Suprapubic skin (tissue), 4 donors: ENCODE measurements at regions not wholly inside any gene's neighbourhood (a gene's known extent, or its start where the extent isn't known, plus 50 kb on each side); places are given as distances from the start of the nearest gene placed in this dataset.

Source experiments
- DNase-seq, 2 donors: peaks; one replicate each; pipeline ENCODE4 v3.0.0-alpha.2; 2019; ENCODE audit warnings: low spot score in 2 of 2
- H3K27ac ChIP-seq: fragments of 200-600 bp; sonication (generic); one replicate; pipeline ENCODE4 v1.5.1; 2019
- H3K27me3 ChIP-seq: fragments of 200-600 bp; sonication (generic); one replicate; pipeline ENCODE4 v1.5.1; 2019
- H3K36me3 ChIP-seq: fragments of 200-600 bp; sonication (generic); one replicate; pipeline ENCODE4 v1.5.1; 2019
- H3K4me1 ChIP-seq: fragments of 200-600 bp; sonication (generic); one replicate; pipeline ENCODE4 v1.5.1; 2019
- H3K4me3 ChIP-seq: fragments of 200-600 bp; sonication (generic); one replicate; pipeline ENCODE4 v1.5.1; 2019; ENCODE audit warnings: mild to moderate bottlenecking
- H3K9me3 ChIP-seq: fragments of 200-600 bp; sonication (generic); one replicate; pipeline ENCODE4 v1.5.1; 2019
- CTCF ChIP-seq, 2 donors: fragments of 200-600 bp in 1 of 2; fragments of 450-650 bp in 1 of 2; sonication (generic) in 1 of 2; IDR thresholded peaks; one replicate each; pipeline ENCODE4 v1.5.1; 2016 to 2019; ENCODE audit warnings: antibody characterized with exemption in 2 of 2, mild to moderate bottlenecking in 1 of 2, moderate library complexity in 1 of 2
- EP300 ChIP-seq: sonication (generic); formaldehyde crosslinking; IDR thresholded peaks from one replicate; pipeline ENCODE4 v1.6.1; 2017; ENCODE audit warnings: antibody characterized with exemption
- POLR2A ChIP-seq, 2 donors: fragments of 450-650 bp; IDR thresholded peaks; one replicate each; pipeline ENCODE4 v1.6.1; 2017; ENCODE audit warnings: antibody characterized with exemption in 2 of 2, mild to moderate bottlenecking in 2 of 2, moderate library complexity in 2 of 2
- POLR2AphosphoS5 ChIP-seq, 3 donors: sonication (generic); formaldehyde crosslinking; IDR thresholded peaks; one replicate each; pipeline ENCODE4 v1.6.1; 2017; ENCODE audit warnings: antibody characterized with exemption in 3 of 3
- WGBS: methylation state at CpG from one replicate; pipeline ENCODE4 v1.1.5; 2018; 5-methylcytosine and 5-hydroxymethylcytosine counted together

GRCh38 chr10:53109320-53109719, 336.7 kb upstream of the MBL2 start:
- no peak for DNase-seq
- 32% methylated on average over 2 of the region's 2 CpGs for WGBS
- Histone ChIP-seq H3K27me3 (no peaks in the 10 kb centered on the region), H3K27ac (no peak overlapping the region), H3K36me3 (no peaks in the 10 kb centered on the region), H3K4me3 (no peak overlapping the region), H3K9me3 (no peaks in the 10 kb centered on the region), H3K4me1 (no peaks in the 10 kb centered on the region)
- TF ChIP-seq EP300 = no peak
- no peak for TF ChIP-seq POLR2A (IDR thresholded peaks at IDR 0.05)
- TF ChIP-seq POLR2AphosphoS5 (IDR thresholded peaks at IDR 0.05) = no peak
- TF ChIP-seq CTCF (IDR thresholded peaks at IDR 0.05) = no peak

- no peaks in the 10 kb centered on the region for H3K36me3 ChIP-seq
- 80% methylated on average over 4 of the region's 4 CpGs for WGBS
- H3K9me3 ChIP-seq = no peaks in the 10 kb centered on the region
- H3K27me3 ChIP-seq = no peaks in the 10 kb centered on the region
- H3K27ac ChIP-seq = no peak overlapping the region
- H3K4me1 ChIP-seq = no peaks in the 10 kb centered on the region
- H3K4me3 ChIP-seq = no peak overlapping the region
- DNase-seq = no peak
- TF ChIP-seq POLR2AphosphoS5 (IDR thresholded peaks at IDR 0.05) (no peak), EP300 (no peak), CTCF (IDR thresholded peaks at IDR 0.05) (no peak), POLR2A (IDR thresholded peaks at IDR 0.05) (no peak)
Observed at GRCh38 chr10:53108317-53108934, 335.8 kb upstream of the MBL2 start.

GRCh38 chr10:53107711-53108110, 335.1 kb upstream of the MBL2 start:
- no peaks in the 10 kb centered on the region for H3K36me3 ChIP-seq
- WGBS = 85% methylated on average over 5 of the region's 5 CpGs
- H3K27me3 ChIP-seq = no peaks in the 10 kb centered on the region
- DNase-seq = no peak
- no peak overlapping the region for H3K4me3 ChIP-seq
- TF ChIP-seq CTCF (IDR thresholded peaks at IDR 0.05) (no peak), POLR2AphosphoS5 (IDR thresholded peaks at IDR 0.05) (no peak), EP300 (no peak), POLR2A (IDR thresholded peaks at IDR 0.05) (no peak)
- H3K4me1 ChIP-seq = no peaks in the 10 kb centered on the region
- no peaks in the 10 kb centered on the region for H3K9me3 ChIP-seq
- no peak overlapping the region for H3K27ac ChIP-seq

GRCh38 chr10:53102424-53102823, 329.8 kb upstream of the MBL2 start:
- H3K27ac ChIP-seq = no peak overlapping the region
- H3K9me3 ChIP-seq = no peaks in the 10 kb centered on the region
- H3K4me1 ChIP-seq = no peaks in the 10 kb centered on the region
- no peaks in the 10 kb centered on the region for H3K27me3 ChIP-seq
- no peak for DNase-seq
- no peak overlapping the region for H3K4me3 ChIP-seq
- H3K36me3 ChIP-seq = no peaks in the 10 kb centered on the region
- no peak for TF ChIP-seq POLR2AphosphoS5 (IDR thresholded peaks at IDR 0.05)
- no peak for TF ChIP-seq POLR2A (IDR thresholded peaks at IDR 0.05)
- no peak for TF ChIP-seq CTCF (IDR thresholded peaks at IDR 0.05)
- TF ChIP-seq EP300 = no peak
- 87% methylated on average over 4 of the region's 4 CpGs for WGBS

GRCh38 chr10:53093878-53094277, 321.3 kb upstream of the MBL2 start:
- Histone ChIP-seq H3K36me3 (no peaks in the 10 kb centered on the region), H3K4me3 (no peak overlapping the region), H3K9me3 (no peaks in the 10 kb centered on the region), H3K27ac (no peak overlapping the region), H3K27me3 (no peaks in the 10 kb centered on the region), H3K4me1 (no peaks in the 10 kb centered on the region)
- 72% methylated on average over 2 of the region's 2 CpGs for WGBS
- TF ChIP-seq EP300 (no peak), POLR2A (IDR thresholded peaks at IDR 0.05) (no peak), POLR2AphosphoS5 (IDR thresholded peaks at IDR 0.05) (no peak), CTCF (IDR thresholded peaks at IDR 0.05) (no peak)
- DNase-seq = no peak
